ENCODE measurements at regions not wholly inside any gene's neighbourhood (a gene's known extent, or its start where the extent isn't known, plus 50 kb on each side); places are given as distances from the start of the nearest gene placed in this dataset.
A peak's percentile ranks its signal among the peaks of the same experiment; 100 is the strongest.

GRCh38 chr5:167950126-167950721, 341.2 kb upstream of the WWC1 start:
- peak overlapping the region; percentile 63 for H3K4me3 ChIP-seq
- no peaks in the 10 kb centered on the region for H3K9me2 ChIP-seq (ENCODE audit: insufficient read depth)
- no peaks in the 10 kb centered on the region for H3K27me3 ChIP-seq (replicated peaks; ENCODE audit: insufficient read depth)
- H3F3A ChIP-seq (ENCODE audit: insufficient read depth), result peaks cover 59% of the 10 kb centered on the region
- peak overlapping the region; percentile 90 for H3K4me2 ChIP-seq (ENCODE audit: unreplicated experiment)
- peak; percentile 89 for DNase-seq
- peak overlapping the region; percentile 61 for H3K27ac ChIP-seq
- 13 to 20% methylated on average over 5 of the region's 5 CpGs for WGBS, 2 experiments (ENCODE audit: low coverage in 1 of 2, low lambda C conversion rate in 2 of 2, missing lambda C conversion rate in 2 of 2)
- no peaks in the 10 kb centered on the region for H4K20me1 ChIP-seq (ENCODE audit: insufficient read depth)
- no peak overlapping the region for H2AFZ ChIP-seq
- TF ChIP-seq EZH2phosphoT487 (IDR thresholded peaks at IDR 0.05; ENCODE audit: insufficient read depth, low read depth) (no peak), EZH2 (IDR thresholded peaks at IDR 0.05; ENCODE audit: insufficient read depth, poor library complexity, severe bottlenecking) (no peak)
- peak overlapping the region; percentile 72 for H3K9ac ChIP-seq
- peaks cover 19% of the 10 kb centered on the region; the same call in 1 of the 2 replicates for H3K79me2 ChIP-seq (ENCODE audit: insufficient read depth)
- peaks cover 64% of the 10 kb centered on the region for H3K4me1 ChIP-seq (ENCODE audit: insufficient read depth)
- in situ Hi-C loops (cut with MboI), result no loop called here
- peaks cover 5% of the 10 kb centered on the region; the same call in 1 of the 2 replicates for H3K36me3 ChIP-seq (ENCODE audit: low read depth)
- no peaks in the 10 kb centered on the region for H3K9me3 ChIP-seq (ENCODE audit: low read depth)

- H3K36me3 ChIP-seq (ENCODE audit: low read depth), result peaks cover 11% of the 10 kb centered on the region; the same call in 1 of the 2 replicates
- WGBS, 2 experiments (ENCODE audit: low coverage in 1 of 2, low lambda C conversion rate in 2 of 2, missing lambda C conversion rate in 2 of 2), result 17 to 19% methylated on average over 4 of the region's 4 CpGs
- peak overlapping the region; percentile 61 for H3K27ac ChIP-seq
- peaks cover 55% of the 10 kb centered on the region for H3K4me1 ChIP-seq (ENCODE audit: insufficient read depth)
- H3K79me2 ChIP-seq (ENCODE audit: insufficient read depth), result peaks cover 27% of the 10 kb centered on the region; the same call in 1 of the 2 replicates
- DNase-seq, result peak; percentile 48
- no peaks in the 10 kb centered on the region for H4K20me1 ChIP-seq (ENCODE audit: insufficient read depth)
- H3K27me3 ChIP-seq (replicated peaks; ENCODE audit: insufficient read depth), result no peaks in the 10 kb centered on the region
- TF ChIP-seq EZH2phosphoT487 (IDR thresholded peaks at IDR 0.05; ENCODE audit: insufficient read depth, low read depth) (no peak), EZH2 (IDR thresholded peaks at IDR 0.05; ENCODE audit: insufficient read depth, poor library complexity, severe bottlenecking) (no peak)
- no peaks in the 10 kb centered on the region for H3K9me3 ChIP-seq (ENCODE audit: low read depth)
- in situ Hi-C loops (cut with MboI), result no loop called here
- H3K9me2 ChIP-seq (ENCODE audit: insufficient read depth), result no peaks in the 10 kb centered on the region
- H2AFZ ChIP-seq, result peak overlapping the region; percentile 52; the same call in 1 of the 2 replicates
- peak overlapping the region; percentile 63 for H3K4me3 ChIP-seq
- peak overlapping the region; percentile 72 for H3K9ac ChIP-seq
- H3F3A ChIP-seq (ENCODE audit: insufficient read depth), result peaks cover 50% of the 10 kb centered on the region
- H3K4me2 ChIP-seq (ENCODE audit: unreplicated experiment), result peak overlapping the region; percentile 90
Observed at GRCh38 chr5:167951116-167951515, 340.3 kb upstream of the WWC1 start.

- Histone ChIP-seq H3K4me2 (ENCODE audit: unreplicated experiment) (no peak overlapping the region), H3K4me1 (ENCODE audit: insufficient read depth) (peaks cover 42% of the 10 kb centered on the region), H3K4me3 (no peak overlapping the region), H3K27me3 (replicated peaks; ENCODE audit: insufficient read depth) (no peaks in the 10 kb centered on the region), H3K9ac (no peak overlapping the region), H4K20me1 (ENCODE audit: insufficient read depth) (no peaks in the 10 kb centered on the region), H3K36me3 (ENCODE audit: low read depth) (peaks cover 16% of the 10 kb centered on the region; the same call in 1 of the 2 replicates), H3K79me2 (ENCODE audit: insufficient read depth) (peaks cover 32% of the 10 kb centered on the region), H3F3A (ENCODE audit: insufficient read depth) (peaks cover 45% of the 10 kb centered on the region), H3K9me2 (ENCODE audit: insufficient read depth) (no peaks in the 10 kb centered on the region), H2AFZ (no peak overlapping the region), H3K9me3 (ENCODE audit: low read depth) (no peaks in the 10 kb centered on the region), H3K27ac (no peak overlapping the region)
- no peak for DNase-seq
- in situ Hi-C loops (cut with MboI), result no loop called here
- no peak for TF ChIP-seq EZH2phosphoT487 (IDR thresholded peaks at IDR 0.05; ENCODE audit: insufficient read depth, low read depth)
- TF ChIP-seq EZH2 (IDR thresholded peaks at IDR 0.05; ENCODE audit: insufficient read depth, poor library complexity, severe bottlenecking), result no peak
- WGBS, 2 experiments (ENCODE audit: low coverage in 1 of 2, low lambda C conversion rate in 2 of 2, missing lambda C conversion rate in 2 of 2), result 85 to 87% methylated on average over 19 of the region's 19 CpGs
Observed at GRCh38 chr5:167952278-167952995, 339.0 kb upstream of the WWC1 start.

- Histone ChIP-seq H3K9me3 (ENCODE audit: low read depth) (no peaks in the 10 kb centered on the region), H3K9me2 (ENCODE audit: insufficient read depth) (no peaks in the 10 kb centered on the region), H4K20me1 (ENCODE audit: insufficient read depth) (no peaks in the 10 kb centered on the region), H2AFZ (no peak overlapping the region), H3F3A (ENCODE audit: insufficient read depth) (peaks cover 36% of the 10 kb centered on the region), H3K27ac (peak overlapping the region; percentile 8; the same call in 1 of the 2 replicates), H3K4me1 (ENCODE audit: insufficient read depth) (peaks cover 34% of the 10 kb centered on the region), H3K79me2 (ENCODE audit: insufficient read depth) (peaks cover 34% of the 10 kb centered on the region), H3K4me2 (ENCODE audit: unreplicated experiment) (no peak overlapping the region), H3K27me3 (replicated peaks; ENCODE audit: insufficient read depth) (no peaks in the 10 kb centered on the region), H3K9ac (no peak overlapping the region), H3K36me3 (ENCODE audit: low read depth) (peaks cover 16% of the 10 kb centered on the region; the same call in 1 of the 2 replicates), H3K4me3 (no peak overlapping the region)
- TF ChIP-seq EZH2 (IDR thresholded peaks at IDR 0.05; ENCODE audit: insufficient read depth, poor library complexity, severe bottlenecking) (no peak), EZH2phosphoT487 (IDR thresholded peaks at IDR 0.05; ENCODE audit: insufficient read depth, low read depth) (no peak)
- in situ Hi-C loops (cut with MboI), result no loop called here
- WGBS, 2 experiments (ENCODE audit: low coverage in 1 of 2, low lambda C conversion rate in 2 of 2, missing lambda C conversion rate in 2 of 2), result 73 to 89% methylated on average over 4 of the region's 4 CpGs
- no peak for DNase-seq
Observed at GRCh38 chr5:167953151-167953798, 338.2 kb upstream of the WWC1 start.
